Glomerular endothelial cell (primary cell): ENCODE measurements at regions not wholly inside any gene's neighbourhood (a gene's known extent, or its start where the extent isn't known, plus 50 kb on each side); places are given as distances from the start of the nearest gene placed in this dataset.

Source experiments
- DNase-seq: peaks from one replicate; pipeline ENCODE4 v3.0.0-alpha.2; 2011; ENCODE audit warnings: low read depth, low spot score; ENCODE audit errors: extremely low read depth

- no peak for DNase-seq
Observed at GRCh38 chr12:41777064-41777790, 367.4 kb downstream of the GXYLT1 start.

DNA sequence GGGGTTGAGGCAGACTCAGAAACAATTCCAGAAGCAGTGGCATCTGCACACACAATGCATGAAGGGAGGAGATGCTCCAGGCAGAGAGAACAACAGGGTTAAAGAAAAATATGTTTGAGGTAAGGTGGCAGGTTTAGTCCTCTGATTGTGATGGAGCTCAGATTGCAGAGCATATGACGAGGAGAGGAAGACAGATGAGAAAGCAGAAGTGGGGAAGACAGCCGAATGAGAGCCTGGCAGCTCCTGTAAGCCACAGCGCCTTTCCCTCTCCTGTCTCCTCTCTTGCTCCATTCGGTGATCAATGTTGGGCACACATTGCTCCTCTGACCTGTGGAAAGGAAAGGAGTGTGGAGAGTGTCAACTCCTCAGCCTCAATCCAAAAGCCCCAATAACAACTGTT is 372.2 kb downstream of the GXYLT1 start:
- no peak for DNase-seq

GRCh38 chr12:41769810-41770209 is 374.9 kb downstream of the GXYLT1 start:
- DNase-seq: no peak

GRCh38 chr12:41768456-41768855 is 376.2 kb downstream of the GXYLT1 start:
- no peak for DNase-seq

DNA sequence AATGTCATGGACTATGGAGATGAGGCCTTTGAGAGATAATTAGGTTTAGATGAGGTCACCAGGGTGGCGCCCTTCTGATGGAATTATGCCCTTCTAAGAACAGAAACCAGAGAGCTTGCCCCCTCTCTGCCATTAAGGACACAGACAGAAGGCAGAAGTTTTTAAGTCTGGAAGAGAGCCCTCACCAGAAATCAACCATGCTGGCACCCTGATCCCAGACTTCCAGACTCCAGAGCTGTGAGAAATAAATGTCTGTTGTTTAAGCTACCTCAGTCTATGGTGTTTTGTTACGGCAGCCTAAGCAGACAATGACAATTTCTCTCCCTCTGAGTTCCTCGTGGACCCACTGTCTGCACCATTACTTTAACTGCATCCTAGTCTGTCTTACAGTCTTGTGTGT is 382.0 kb downstream of the GXYLT1 start:
- DNase-seq: no peak

DNA sequence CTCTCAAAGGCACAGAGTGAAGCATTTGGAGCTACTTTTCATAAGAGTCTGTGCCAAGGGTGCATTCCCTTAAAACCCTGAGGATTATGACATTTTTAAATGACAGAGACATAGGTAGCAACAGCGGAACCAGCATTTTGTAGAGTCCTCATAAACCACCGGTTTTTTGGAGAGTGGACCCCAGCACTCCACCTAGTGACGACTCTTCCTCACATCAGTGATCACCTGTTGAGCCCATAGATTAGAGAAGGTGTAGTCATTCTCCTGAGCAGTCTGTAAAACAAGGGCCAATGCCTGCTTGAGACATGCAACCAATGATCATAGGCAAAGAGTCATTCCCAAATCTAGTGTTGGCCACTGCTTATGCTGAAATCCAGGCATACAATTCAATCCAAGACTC is 399.1 kb downstream of the GXYLT1 start:
- no peak for DNase-seq

GRCh38 chr12:41743835-41744234 is 400.8 kb downstream of the GXYLT1 start:
- DNase-seq: no peak

DNA sequence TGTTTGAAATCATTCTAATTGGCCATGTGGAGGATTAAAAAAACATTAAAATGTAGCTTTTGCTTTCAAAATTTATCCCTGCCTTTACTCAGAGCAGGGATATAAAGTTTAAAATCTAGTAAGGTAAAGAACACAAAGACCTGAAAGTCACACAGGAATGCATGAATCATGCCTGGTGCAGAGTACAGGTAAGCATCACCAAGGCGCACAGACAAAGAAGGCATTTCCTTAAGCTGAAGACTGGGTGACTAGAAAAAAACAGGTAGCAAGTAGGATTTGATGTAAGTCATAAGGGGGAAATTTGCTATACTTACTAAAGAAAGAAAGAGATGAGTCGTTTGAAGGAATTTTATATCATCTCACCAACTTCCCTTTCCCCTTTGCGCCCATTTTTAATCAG is 405.6 kb downstream of the GXYLT1 start:
- no peak for DNase-seq

GRCh38 chr12:41737423-41737822 is 407.3 kb downstream of the GXYLT1 start:
- DNase-seq: no peak

GRCh38 chr12:41736436-41736835 is 408.2 kb downstream of the GXYLT1 start:
- no peak for DNase-seq

DNA sequence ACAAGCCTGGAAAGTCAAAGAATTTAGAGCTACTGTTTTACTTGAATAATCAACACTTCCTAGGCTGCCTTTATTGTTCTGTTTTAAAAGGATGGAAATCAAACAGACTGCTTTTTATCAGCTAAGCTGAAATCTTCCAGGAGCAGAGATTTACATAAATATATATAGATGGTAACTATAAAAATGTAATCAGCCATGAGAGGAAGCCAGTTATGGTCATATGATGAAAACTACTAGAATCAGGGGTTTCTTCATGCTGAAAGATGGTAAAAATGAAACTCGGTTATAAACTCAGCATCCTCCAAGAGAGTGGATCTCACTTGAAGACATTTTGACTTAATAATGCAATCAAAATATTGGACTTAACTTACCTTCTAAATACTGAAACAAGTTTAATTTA is 413.0 kb downstream of the GXYLT1 start:
- no peak for DNase-seq

GRCh38 chr12:41731061-41731460 is 413.6 kb downstream of the GXYLT1 start:
- no peak for DNase-seq

DNA sequence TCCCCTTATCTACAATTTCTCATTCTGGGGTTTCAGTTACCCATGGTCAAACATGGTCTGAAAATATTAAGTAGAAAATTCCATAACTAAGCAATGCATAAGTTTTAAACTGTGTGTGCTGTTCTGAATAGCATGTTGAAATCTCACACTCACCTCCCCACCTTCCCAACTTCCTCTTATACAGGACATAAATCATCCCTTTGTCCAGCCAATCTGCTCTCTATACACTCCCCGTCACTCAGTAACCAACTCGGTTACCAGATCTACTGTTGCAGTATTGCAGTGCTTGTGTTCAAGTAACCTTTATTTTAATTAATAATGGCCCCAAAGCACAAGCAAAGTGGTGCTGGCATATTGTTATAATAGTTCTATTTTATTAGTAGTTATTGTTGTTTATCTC is 420.5 kb downstream of the GXYLT1 start:
- DNase-seq: no peak

DNA sequence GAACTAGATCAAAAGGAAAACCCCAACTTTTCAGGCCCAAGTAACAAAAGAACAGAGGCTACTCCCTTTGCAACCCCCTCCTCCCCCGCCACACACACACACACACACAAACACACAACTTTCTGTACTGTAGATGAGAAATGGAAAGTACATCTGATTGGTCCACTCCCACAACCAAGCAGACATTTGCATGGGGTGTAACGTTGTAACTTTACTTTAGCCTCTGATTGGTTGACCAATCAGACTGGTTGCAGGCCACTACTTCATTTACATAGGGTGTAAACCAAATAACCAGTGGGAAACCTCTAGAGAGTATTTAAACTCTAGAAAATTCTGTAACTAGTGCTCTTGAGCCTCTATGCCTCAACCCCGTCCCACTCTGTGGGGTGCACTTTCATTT is 425.5 kb downstream of the GXYLT1 start:
- DNase-seq: no peak

GRCh38 chr12:41715256-41715655 is 429.4 kb downstream of the GXYLT1 start:
- no peak for DNase-seq

GRCh38 chr12:41709463-41710285 is 435.0 kb downstream of the GXYLT1 start:
- DNase-seq: no peak

GRCh38 chr12:41709012-41709411 is 435.7 kb downstream of the GXYLT1 start:
- DNase-seq: no peak

DNA sequence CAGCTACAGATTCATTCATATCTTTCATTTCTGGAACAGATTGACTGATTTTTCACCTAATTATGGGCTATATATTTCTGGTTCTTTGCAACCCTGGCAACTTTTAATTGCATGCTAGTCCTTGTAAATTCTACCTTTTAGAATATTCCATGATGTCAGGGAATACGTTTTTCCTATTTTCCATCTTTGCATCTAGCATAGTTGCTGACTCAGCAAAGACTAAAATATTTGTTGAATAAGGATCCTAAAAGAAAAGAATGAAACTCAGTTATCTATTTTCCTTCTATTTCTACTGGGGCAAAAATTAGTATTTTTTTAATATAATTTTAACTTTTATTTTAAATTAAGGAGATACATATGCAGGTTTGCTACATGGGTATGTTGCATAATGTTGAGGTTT is 438.3 kb downstream of the GXYLT1 start:
- no peak for DNase-seq

DNA sequence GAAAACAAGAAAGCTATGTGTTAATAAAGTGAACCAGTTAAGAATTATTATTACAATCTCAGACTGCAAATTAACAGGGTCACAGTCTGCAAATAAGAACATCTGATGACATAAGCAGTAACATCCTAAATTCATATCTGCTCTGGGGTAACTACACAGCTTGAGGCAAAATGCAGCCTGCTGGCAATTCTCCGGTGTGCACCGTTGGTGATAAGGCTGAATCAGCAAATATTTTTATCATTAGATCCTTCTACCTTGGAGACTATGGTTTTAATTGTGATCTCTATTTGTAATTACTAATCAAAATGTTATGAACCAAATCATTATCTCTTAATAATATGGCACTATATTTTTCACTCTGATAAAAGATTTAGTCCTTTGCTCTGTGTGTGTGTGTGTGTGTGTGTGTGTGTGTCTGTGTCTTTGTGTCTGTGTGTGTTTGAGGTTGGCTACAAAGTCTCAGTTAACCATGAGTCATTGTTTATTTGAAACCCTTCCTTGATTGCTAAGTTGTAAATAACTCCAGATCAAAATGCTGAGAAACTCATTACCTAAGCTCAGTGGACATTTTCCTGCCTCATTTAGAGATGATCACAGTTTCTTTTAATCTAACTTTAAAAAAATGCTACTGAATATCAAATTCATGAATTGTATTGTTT is 442.6 kb downstream of the GXYLT1 start:
- DNase-seq: no peak

- DNase-seq: no peak
Observed at GRCh38 chr12:41700940-41701339, 443.7 kb downstream of the GXYLT1 start.

GRCh38 chr12:41699658-41700057 is 445.0 kb downstream of the GXYLT1 start:
- DNase-seq: no peak

DNA sequence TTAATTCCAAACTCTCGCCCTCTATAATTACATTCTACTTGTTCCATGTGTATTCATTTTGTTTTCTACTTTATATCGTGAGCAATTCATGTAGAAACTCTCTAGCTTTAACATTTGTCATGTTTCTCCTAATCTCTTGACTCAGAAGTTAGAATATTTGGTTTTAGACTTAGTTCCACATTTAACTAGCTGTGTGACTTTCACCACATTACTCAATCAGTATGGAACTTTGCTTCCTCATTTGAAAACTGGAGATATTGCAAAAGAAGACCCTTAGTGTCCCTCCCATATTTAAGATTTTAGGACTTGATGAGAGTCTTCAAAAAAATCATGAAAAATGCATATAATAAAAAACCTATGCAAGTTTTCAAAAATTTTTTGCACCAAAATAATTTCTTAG is 447.5 kb downstream of the GXYLT1 start:
- DNase-seq: no peak
